GM18861 (cell line): ENCODE measurements at regions not wholly inside any gene's neighbourhood (a gene's known extent, or its start where the extent isn't known, plus 50 kb on each side); places are given as distances from the start of the nearest gene placed in this dataset.
"Not testable (repeated sequence)": the region's sequence is repeated elsewhere in the genome, so short reads cannot be mapped to it uniquely, and the experiment has no call there.

Experiments used
- ATAC-seq: cut with Tn5 transposase; IDR thresholded peaks from one replicate; pipeline ENCODE4 v1.9.1; 2021; ENCODE audit not compliant: unreplicated experiment

DNA sequence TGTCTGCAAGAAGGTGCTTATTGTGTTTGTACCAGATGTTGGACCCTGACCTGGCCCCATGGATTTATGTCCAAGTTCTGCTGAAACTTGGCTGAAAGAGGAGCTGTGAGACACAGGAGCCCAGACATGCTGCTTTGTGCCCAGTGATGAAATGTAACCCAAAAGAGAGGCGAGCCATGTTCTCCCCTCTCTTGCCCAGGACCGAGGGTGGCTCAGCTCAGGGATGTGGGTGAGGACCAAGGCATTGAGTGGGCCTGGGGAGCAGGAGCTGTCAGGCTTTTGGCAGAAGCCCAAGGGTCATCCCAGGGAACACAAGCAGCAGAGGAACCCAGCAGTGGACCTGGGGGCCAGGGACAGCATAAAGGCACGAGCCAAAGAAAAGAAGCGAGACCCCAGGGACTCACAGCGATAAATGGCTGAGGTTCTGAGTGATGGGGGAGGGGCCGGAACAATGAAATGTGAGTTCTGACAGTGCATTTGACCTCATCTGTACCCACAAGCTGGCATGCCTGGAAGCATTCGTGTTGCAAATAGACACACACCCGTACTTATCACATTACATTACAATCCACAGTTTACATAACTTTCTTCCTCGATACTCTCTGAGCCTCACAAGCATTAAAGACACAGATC, 363.4 kb upstream of the JARID2 start:
- no peak for ATAC-seq

GRCh38 chr6:14883921-14884320, 361.9 kb upstream of the JARID2 start:
- ATAC-seq: no peak

DNA sequence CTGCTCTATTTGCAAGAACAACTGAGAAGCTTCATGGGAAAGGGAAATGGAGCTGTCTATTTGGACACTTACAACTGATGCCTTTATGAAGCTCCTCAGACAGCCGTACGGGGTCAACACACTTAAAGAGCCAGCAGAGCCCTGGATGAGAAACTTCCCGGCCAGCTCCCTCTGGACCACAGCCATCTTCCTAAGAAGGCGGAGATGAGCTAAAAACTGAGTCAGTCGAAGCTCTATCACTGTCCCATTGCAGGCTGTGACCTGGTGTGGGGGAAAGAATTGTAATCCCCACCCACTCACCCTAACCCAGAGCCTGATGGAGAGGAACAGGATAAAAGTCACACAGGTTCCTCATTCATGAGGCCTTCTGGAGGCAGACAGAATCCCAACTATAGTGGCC, 360.4 kb upstream of the JARID2 start:
- no peak for ATAC-seq

DNA sequence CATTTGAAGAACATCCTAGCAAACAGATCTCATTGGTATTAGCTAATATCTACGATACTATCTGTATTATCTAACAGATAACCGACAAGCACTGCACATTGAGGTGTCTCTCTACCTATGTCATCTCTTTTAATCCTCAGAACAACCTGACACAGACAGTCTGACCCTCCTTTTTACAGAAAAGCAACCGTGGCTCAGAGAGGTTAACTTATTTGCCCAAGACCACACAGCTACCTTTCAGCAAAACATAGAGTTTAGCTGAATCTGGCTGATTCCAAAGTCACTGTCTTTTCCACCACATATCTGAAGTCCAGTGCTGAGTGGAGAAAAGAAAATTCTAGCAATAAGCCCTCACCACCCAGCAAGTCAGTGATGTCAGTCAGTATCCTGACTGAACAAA, 358.7 kb upstream of the JARID2 start:
- no peak for ATAC-seq

DNA sequence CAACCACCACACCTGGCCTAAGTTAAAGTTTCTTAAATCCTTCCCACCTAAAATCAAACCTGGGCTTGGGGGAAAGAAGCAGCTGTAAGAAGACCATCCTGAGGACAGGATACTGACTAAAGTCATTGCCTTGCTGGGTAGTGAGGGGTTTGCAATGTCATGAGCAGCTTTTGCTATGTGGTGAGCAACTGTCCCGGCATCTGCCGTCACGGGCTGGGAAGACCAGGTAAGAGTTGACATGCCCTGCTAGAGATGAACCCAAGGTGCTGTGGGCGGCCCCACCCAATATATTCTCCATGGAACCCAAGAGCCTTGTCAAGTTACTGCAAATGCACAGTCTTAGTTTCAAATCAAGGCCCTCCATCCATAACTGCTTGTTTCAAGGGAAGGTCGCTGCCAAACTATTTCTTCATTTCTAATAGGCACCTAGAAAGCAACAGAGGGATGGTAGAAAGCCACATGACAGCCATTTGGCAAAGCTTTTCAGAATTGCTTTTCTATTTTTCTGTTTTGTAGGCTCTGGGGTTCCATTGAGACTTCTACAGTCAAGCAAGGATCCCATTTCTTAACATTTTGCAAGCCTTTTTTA, 357.8 kb upstream of the JARID2 start:
- no peak for ATAC-seq

GRCh38 chr6:14888575-14889000, 357.3 kb upstream of the JARID2 start:
- ATAC-seq: no peak

- no peak for ATAC-seq
Observed at GRCh38 chr6:14889188-14889587, 356.7 kb upstream of the JARID2 start.

DNA sequence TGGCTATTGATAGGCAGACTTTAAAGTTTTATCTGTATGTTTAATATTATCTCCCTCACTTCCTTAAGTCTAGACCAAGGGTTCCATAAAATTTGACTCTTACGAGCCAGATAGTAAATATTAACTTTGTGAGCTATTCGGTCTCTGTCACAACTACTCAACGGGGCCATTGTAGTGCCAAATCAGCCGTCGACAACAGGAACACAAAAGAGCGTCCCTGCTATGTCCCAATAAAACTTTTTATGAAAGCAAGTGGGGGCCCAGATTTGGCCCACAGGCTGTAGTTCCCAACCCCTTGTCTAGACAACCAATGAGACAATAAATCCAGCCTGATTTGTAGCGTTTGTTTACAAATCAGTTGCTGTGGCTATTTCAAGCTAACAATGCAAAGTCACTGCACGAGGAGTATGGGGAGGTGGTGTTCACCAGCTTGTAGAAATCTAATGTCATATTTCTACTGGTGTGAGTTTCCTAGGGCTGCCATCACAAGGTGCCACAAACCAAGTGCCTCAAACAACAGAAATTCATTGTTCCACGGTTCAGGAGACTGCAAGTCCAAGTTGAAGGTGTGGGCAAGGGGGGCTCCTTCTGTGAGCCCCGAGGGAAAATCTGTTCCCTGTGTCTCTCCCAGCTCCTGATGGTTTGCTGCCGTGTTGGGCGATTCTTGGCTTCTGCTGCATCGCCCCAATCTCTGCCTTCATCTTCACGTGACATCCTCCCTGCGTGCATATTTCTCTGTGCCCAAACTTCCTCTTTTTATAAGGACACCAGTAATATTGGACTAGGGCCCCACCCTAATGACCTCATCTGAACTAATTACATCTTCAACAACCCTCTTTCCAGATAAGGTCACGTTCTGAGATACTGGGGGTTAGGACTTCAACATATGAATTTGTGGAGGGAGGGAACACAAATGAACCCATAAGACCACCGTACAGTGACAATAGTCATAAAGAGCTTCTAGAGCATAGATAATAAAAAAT, 356.0 kb upstream of the JARID2 start:
- ATAC-seq: no peak

DNA sequence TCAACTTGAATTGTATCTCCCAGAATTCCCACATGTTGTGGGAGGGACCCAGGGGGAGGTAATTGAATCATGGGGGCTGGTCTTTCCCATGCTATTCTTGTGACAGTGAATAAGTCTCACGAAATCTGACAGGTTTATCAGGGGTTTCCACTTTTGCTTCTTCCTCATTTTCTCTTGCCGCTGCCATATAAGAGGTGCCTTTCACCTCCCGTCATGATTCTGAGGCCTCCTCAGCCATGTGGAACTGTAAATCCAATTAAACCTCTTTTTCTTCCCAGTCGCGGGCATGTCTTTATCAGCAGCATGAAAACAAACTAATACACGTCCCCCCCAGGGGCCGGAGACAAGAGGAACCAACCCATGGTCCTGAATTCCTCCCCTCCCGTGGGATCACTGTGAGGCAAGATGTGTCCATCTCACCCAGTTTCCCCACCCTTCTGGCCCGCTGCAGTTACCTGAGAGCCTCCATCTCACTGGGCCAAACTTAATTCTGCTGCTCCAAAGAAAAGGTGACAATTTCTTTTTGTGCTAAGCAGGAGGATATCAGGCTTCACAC, 354.0 kb upstream of the JARID2 start:
- ATAC-seq: not testable (repeated sequence)

DNA sequence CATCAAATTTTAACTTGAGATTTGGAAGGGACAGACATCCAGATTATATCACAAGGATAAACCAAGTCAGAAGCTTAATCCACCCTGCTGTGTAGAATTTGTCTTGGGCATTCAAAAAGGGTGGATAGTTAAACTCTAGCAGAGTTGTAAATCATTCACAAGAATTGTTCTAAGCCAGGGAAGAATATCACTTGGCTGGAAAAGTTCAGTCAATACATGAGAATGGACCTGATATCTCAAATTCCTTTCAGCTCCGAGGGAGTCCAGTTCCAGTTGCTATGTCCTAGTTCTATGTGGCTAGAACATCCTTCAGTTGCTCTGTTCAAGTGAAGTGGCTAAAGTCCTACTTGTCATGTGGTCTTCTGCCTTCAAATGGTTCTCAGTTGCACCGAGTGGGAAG, 351.8 kb upstream of the JARID2 start:
- ATAC-seq: no peak

DNA sequence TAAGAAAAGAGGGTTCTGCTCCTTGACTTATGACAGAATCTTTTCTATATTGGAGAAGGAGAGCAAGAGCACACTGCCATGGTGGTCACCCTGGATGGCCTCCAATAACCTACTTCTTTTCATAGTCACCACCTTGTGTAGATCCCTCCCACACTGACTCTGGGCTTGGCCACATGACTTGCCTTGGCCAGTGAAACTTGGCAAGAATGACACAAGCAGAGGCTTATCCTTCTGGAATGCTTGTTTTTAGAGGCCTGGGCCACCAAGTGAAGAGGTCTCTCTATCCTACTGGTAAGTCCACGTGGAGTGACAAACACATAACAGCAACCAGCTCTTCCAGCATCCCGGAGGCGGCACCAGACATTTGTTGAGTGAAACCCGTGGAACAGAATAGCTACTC, 349.4 kb upstream of the JARID2 start:
- ATAC-seq: no peak

DNA sequence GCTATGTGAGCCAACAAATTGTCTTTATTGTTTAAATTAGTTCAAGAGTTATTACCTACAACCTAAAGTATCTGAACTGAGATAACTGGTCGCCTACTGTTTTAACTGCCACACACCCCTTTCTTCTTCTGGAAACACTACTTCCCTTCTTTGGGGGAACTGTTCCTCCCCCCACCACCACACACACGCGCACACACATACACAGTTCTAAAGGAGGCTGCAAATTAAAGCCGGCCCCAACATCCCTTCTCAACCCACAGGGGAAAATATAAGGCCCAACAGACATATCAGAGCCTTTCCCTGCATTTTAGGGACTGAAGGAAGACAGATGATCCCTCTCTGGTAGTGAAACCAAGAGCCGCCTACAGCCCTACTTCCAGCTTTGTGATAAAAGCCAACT, 348.0 kb upstream of the JARID2 start:
- ATAC-seq: no peak

DNA sequence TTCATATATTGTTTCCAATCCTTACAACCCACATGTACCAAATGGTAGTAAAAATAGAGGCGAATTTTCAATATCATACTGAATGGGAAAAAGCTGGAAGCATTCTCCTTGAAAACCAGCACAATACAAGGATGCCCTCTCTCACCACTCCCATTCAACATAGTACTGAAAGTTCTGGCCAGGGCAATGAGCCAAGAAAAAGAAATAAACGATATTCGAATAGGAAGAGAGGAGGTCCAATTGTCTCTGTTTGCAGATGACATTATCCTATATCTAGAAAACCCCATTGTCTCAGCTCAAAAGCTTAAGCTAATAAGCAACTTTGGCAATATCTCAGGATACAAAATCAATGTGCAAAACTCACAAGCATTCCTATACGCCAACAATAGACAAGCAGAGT, 346.4 kb upstream of the JARID2 start:
- not testable (repeated sequence) for ATAC-seq

DNA sequence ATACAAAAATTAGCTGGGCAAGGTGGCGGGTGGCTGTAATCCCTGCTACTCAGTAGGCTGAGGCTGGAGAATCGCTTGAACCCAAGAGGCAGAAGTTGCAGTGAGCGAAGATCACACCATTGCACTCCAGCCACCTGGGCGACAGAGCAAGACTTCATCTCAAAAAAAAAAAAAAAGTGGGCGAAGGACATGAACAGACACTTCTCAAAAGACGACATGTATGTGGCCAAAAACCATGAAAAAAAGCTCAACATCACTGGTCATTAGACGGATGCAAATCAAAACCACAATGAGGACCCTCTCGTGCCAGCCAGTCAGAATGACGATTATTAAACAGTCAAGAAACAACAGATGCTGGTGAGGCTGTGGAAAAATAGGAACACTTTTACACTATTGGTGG, 344.9 kb upstream of the JARID2 start:
- no peak for ATAC-seq

GRCh38 chr6:14903176-14904038, 342.5 kb upstream of the JARID2 start:
- no peak for ATAC-seq

GRCh38 chr6:14905201-14905600, 340.7 kb upstream of the JARID2 start:
- no peak for ATAC-seq

DNA sequence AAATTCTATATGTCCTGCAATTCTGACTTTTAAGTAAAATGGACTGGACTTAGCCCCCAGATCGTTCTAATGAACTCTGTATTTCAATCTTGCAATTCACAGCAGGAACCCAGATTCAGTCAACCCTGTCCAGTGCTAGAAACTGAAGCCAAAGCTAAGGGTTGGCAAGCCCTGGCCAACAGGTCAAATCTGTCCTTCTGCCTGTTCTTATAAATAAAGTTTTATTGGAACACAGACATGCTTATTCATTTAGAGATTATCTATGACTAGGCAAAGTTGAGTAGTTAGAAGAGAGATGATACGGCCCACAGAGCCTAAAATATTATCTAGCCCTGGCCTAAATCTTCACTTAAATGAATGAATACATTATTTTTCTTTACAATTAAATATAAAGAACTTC, 339.2 kb upstream of the JARID2 start:
- ATAC-seq: no peak

DNA sequence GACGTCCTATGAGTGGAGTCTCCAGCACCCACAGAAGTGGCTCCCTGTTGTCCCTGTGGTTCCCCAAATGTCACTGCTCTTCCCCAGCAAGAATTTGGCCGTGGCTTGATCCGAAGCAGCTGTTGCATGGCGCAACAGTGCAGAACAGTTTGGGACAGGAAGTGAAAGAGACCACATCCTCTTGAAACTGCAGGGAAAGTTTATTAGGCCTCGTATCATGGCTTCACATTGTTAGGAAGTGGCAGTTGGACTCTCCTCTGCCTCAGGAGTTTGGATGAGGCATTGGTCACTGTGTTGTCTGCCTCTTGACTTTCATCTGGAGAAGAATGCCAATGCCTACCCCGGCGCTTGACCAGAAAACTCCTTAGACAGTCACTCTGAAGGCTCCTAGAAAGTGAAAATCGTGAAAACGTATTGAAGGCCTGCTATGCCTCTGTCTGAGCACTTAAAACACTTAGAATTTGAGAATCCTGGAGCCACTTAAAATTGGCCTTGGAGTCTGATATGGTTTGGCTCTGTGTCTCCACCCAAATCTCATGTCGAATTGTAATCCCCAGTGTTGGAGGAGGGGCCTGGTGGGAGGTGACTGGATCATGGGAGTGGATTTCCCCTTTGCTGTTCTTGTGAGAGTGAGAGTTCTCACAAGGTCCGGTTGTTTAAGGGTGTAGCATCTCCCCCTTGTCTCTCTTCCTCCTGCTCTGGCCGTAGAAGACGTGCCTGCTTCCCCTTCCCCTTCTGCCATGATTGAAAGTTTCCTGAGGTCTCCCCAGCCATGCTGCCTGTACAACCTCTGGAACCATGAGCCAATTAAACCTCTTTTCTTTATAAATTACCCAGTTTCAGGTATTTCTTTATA, 334.9 kb upstream of the JARID2 start:
- ATAC-seq: peak; percentile 88

- ATAC-seq: no peak
Observed at GRCh38 chr6:14912226-14912625, 333.6 kb upstream of the JARID2 start.

DNA sequence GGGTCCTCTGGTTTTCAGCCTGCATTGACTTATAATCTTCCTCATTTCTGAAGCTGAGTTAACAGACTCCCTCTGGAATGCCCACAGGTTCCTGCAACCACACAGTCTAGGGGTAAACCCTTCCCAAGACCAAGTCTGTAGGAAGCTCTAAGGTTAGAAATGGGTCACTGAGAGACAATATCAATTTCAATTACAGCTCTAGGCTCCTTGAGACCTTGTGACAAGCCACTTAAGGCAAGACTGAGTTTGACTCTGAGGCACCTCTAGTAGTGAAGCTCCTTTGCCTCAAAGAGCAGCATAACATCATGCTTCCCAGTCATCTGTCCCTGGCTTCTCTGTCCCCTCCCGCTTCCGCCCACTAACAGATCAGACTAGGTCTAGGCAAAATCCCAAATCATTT, 333.2 kb upstream of the JARID2 start:
- no peak for ATAC-seq
